ENCODE measurements at regions not wholly inside any gene's neighbourhood (a gene's known extent, or its start where the extent isn't known, plus 50 kb on each side); places are given as distances from the start of the nearest gene placed in this dataset.

GRCh38 chr20:11604339-11604738, 313.4 kb upstream of the BTBD3 start:
- no peak for TF ChIP-seq CTCF (IDR thresholded peaks at IDR 0.05)
- no peak for TF ChIP-seq SIN3A (IDR thresholded peaks at IDR 0.05; ENCODE audit: borderline replicate concordance, insufficient read depth, low read depth, low read length)
- no peak for TF ChIP-seq POLR2AphosphoS5 (IDR thresholded peaks at IDR 0.05; ENCODE audit: low read depth, low read length)

All from Panc1 (cell line).